ENCODE measurements at regions not wholly inside any gene's neighbourhood (a gene's known extent, or its start where the extent isn't known, plus 50 kb on each side); places are given as distances from the start of the nearest gene placed in this dataset.

GRCh38 chr7:91710881-91711280 lies 169.6 kb downstream of the MTERF1 start:
- Mint-ChIP-seq H3K9me3 (peaks cover 20% of the 10 kb centered on the region), H3K27ac (no peak overlapping the region), H3K4me3 (no peak overlapping the region), H3K4me1 (no peaks in the 10 kb centered on the region), H3K27me3 (ENCODE audit: low read depth) (no peaks in the 10 kb centered on the region; the same call in 1 of the 2 replicates), H3K36me3 (peaks cover 3% of the 10 kb centered on the region; the same call in 1 of the 2 replicates)
- no peak for ATAC-seq
- DNase-seq (ENCODE audit: low spot score) = no peak
- CTCF ChIA-PET = no interaction called here
- POLR2A ChIA-PET = no interaction called here
- TF ChIP-seq GTF2I (CRISPR knock-in tag; conservative IDR thresholded peaks at IDR 0.05) (no peak), ZNF121 (CRISPR knock-in tag; IDR thresholded peaks at IDR 0.05) (no peak), FOXJ3 (CRISPR knock-in tag; IDR thresholded peaks at IDR 0.05; ENCODE audit: borderline replicate concordance) (no peak), JUN (CRISPR knock-in tag; IDR thresholded peaks at IDR 0.05) (no peak), SP1 (CRISPR knock-in tag; conservative IDR thresholded peaks at IDR 0.05) (no peak), FOXP1 (CRISPR knock-in tag; IDR thresholded peaks at IDR 0.05; ENCODE audit: borderline replicate concordance) (no peak)

- ATAC-seq (no peak), DNase-seq (ENCODE audit: low spot score) (no peak)
- no peak overlapping the region for H3K4me3 Mint-ChIP-seq
- peaks cover 13% of the 10 kb centered on the region for H3K9me3 Mint-ChIP-seq
- H3K36me3 Mint-ChIP-seq = peaks cover 3% of the 10 kb centered on the region; the same call in 1 of the 2 replicates
- H3K4me1 Mint-ChIP-seq = peaks cover 5% of the 10 kb centered on the region; the same call in 1 of the 2 replicates
- H3K27ac Mint-ChIP-seq = no peak overlapping the region
- POLR2A ChIA-PET = no interaction called here
- CTCF ChIA-PET = no interaction called here
- TF ChIP-seq FOXJ3 (CRISPR knock-in tag; IDR thresholded peaks at IDR 0.05; ENCODE audit: borderline replicate concordance) (no peak), PRDM15 (CRISPR knock-in tag; IDR thresholded peaks at IDR 0.05) (no peak), E2F1 (CRISPR knock-in tag; IDR thresholded peaks at IDR 0.05) (no peak), ZNF281 (CRISPR knock-in tag; IDR thresholded peaks at IDR 0.05) (no peak), ZNF396 (CRISPR knock-in tag; IDR thresholded peaks at IDR 0.05; ENCODE audit: borderline replicate concordance) (no peak), ELF4 (CRISPR knock-in tag; IDR thresholded peaks at IDR 0.05; ENCODE audit: low read depth) (no peak)
- H3K27me3 Mint-ChIP-seq (ENCODE audit: low read depth) = no peaks in the 10 kb centered on the region; the same call in 1 of the 2 replicates
Observed at GRCh38 chr7:91713669-91714068, 166.8 kb downstream of the MTERF1 start.

- Mint-ChIP-seq H3K9me3 (no peaks in the 10 kb centered on the region), H3K4me3 (no peak overlapping the region), H3K4me1 (peaks cover 5% of the 10 kb centered on the region; the same call in 1 of the 2 replicates), H3K27ac (no peak overlapping the region), H3K36me3 (no peaks in the 10 kb centered on the region), H3K27me3 (ENCODE audit: low read depth) (no peaks in the 10 kb centered on the region)
- DNase-seq (ENCODE audit: low spot score) (no peak), ATAC-seq (no peak)
- TF ChIP-seq GTF2I (CRISPR knock-in tag; conservative IDR thresholded peaks at IDR 0.05) (no peak), ERG (CRISPR knock-in tag; IDR thresholded peaks at IDR 0.05) (no peak), CDX4 (CRISPR knock-in tag; IDR thresholded peaks at IDR 0.05; ENCODE audit: borderline replicate concordance) (no peak), ETV6 (CRISPR knock-in tag; IDR thresholded peaks at IDR 0.05) (no peak)
- POLR2A ChIA-PET = no interaction called here
- CTCF ChIA-PET = interaction anchor here (0.6 kb wide), 2 partner anchors 9 to 11 kb away, joined by 3 read pairs; no protein-coding TSS in a partner anchor
Observed at GRCh38 chr7:91717681-91718470, 162.6 kb downstream of the MTERF1 start.
